ENCODE measurements at regions not wholly inside any gene's neighbourhood (a gene's known extent, or its start where the extent isn't known, plus 50 kb on each side); places are given as distances from the start of the nearest gene placed in this dataset.

- no peak for DNase-seq
Observed at GRCh38 chr5:38719916-38720315, 125.9 kb upstream of the OSMR start.

GRCh38 chr5:38720554-38721361 lies 125.1 kb upstream of the OSMR start:
- no peak for DNase-seq

GRCh38 chr5:38722918-38723317 lies 122.9 kb upstream of the OSMR start:
- DNase-seq, result no peak

- DNase-seq, result no peak
Observed at GRCh38 chr5:38723426-38723825, 122.4 kb upstream of the OSMR start.

GRCh38 chr5:38724301-38725030 lies 121.3 kb upstream of the OSMR start:
- no peak for DNase-seq

- no peak for DNase-seq
Observed at GRCh38 chr5:38725371-38725865, 120.4 kb upstream of the OSMR start.

- DNase-seq, result no peak
Observed at GRCh38 chr5:38726279-38726678, 119.5 kb upstream of the OSMR start.

GRCh38 chr5:38728029-38728428 lies 117.8 kb upstream of the OSMR start:
- DNase-seq, result no peak

- no peak for DNase-seq
Observed at GRCh38 chr5:38731461-38731860, 114.4 kb upstream of the OSMR start.

GRCh38 chr5:38734353-38734752 lies 111.5 kb upstream of the OSMR start:
- DNase-seq, result no peak

GRCh38 chr5:38736089-38736488 lies 109.7 kb upstream of the OSMR start:
- no peak for DNase-seq

GRCh38 chr5:38737976-38738375 lies 107.8 kb upstream of the OSMR start:
- DNase-seq, result no peak

GRCh38 chr5:38739011-38739704 lies 106.7 kb upstream of the OSMR start:
- peak; percentile 24 for DNase-seq

GRCh38 chr5:38739705-38740045 lies 106.1 kb upstream of the OSMR start:
- DNase-seq, result no peak

- DNase-seq, result no peak
Observed at GRCh38 chr5:38742821-38743220, 103.0 kb upstream of the OSMR start.

GRCh38 chr5:38743562-38743961 lies 102.2 kb upstream of the OSMR start:
- no peak for DNase-seq

- no peak for DNase-seq
Observed at GRCh38 chr5:38745836-38746732, 99.7 kb upstream of the OSMR start.

GRCh38 chr5:38749861-38750260 lies 96.0 kb upstream of the OSMR start:
- no peak for DNase-seq

- no peak for DNase-seq
Observed at GRCh38 chr5:38751103-38751502, 94.7 kb upstream of the OSMR start.

GRCh38 chr5:38752012-38752536 lies 93.7 kb upstream of the OSMR start:
- no peak for DNase-seq

- DNase-seq, result no peak
Observed at GRCh38 chr5:38752622-38753021, 93.2 kb upstream of the OSMR start.

- DNase-seq, result no peak
Observed at GRCh38 chr5:38753141-38753540, 92.7 kb upstream of the OSMR start.

Measured in NCI-H2029 (cell line).